WI38 (cell line): ENCODE measurements at regions not wholly inside any gene's neighbourhood (a gene's known extent, or its start where the extent isn't known, plus 50 kb on each side); places are given as distances from the start of the nearest gene placed in this dataset.

Experiments used
- H3K4me3 ChIP-seq: 2 replicates; pipeline ENCODE4 v1.5.1; 2011; ENCODE audit warnings: low read depth, mild to moderate bottlenecking, control low read depth, low read length
- TF ChIP-seq, protein P1 (sequence below): IDR thresholded peaks from 2 replicates; pipeline ENCODE4 v1.5.1; 2012; ENCODE audit warnings: low read depth, mild to moderate bottlenecking, control low read depth, low read length

DNA sequence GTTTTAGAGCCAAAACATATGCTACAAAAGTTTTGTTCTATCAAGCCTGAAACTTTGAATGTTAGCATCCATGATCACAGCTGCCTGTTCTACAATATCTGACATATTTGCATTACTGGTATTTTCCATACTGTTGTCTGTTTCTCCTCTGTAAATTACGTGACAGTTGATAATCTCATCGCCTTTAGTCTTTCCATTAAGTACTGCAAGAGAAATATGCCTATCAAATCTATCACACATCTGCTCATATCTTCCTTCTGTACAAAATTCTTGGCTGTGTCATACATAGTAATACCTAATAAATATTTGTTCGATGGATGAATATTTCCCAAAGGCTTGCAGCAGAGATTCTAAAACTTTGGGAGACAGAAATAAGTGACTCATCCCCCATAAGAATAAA, 717.3 kb downstream of the OTOL1 start:
- H3K4me3 ChIP-seq, result no peak overlapping the region
- TF ChIP-seq, protein P1, sequence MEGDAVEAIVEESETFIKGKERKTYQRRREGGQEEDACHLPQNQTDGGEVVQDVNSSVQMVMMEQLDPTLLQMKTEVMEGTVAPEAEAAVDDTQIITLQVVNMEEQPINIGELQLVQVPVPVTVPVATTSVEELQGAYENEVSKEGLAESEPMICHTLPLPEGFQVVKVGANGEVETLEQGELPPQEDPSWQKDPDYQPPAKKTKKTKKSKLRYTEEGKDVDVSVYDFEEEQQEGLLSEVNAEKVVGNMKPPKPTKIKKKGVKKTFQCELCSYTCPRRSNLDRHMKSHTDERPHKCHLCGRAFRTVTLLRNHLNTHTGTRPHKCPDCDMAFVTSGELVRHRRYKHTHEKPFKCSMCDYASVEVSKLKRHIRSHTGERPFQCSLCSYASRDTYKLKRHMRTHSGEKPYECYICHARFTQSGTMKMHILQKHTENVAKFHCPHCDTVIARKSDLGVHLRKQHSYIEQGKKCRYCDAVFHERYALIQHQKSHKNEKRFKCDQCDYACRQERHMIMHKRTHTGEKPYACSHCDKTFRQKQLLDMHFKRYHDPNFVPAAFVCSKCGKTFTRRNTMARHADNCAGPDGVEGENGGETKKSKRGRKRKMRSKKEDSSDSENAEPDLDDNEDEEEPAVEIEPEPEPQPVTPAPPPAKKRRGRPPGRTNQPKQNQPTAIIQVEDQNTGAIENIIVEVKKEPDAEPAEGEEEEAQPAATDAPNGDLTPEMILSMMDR, result no peak

DNA sequence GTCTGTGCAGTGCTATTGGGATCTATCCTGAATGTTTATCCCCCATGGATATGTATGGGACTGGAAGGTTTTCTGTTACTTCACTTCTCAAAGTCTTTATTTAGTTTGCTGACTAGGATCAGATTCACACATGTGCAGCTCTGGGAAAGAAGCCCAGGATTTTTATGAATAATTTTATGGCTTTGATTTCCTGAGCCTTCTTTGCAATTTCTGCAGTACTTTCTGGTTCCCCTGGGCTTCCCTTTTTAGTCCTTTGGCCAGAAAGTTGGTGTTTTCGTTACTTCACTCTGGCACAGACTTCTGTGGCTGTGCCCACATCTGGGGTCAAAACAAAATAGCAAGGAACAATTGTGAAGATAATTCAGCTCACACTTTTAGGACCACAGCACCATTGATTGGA, 721.0 kb downstream of the OTOL1 start:
- no peak overlapping the region for H3K4me3 ChIP-seq
- TF ChIP-seq, protein P1, result no peak

DNA sequence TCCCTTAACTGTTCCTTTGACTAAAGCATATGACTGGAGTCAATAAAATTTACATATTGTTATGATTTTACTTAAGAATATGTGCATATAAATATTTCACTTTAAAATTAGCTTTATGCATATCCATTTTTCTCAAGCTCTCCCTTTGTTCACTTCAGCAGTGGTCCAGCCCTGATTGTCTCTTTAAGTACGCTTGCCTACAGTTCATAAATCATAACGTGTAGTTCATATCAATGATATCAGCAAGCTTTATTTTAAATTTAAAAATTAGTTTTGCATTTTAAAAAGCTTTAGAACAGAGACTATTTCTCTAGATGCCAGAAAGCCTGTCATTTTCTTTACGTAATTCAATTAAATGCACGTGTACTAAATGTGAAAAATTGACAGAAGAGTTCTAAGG, 721.9 kb downstream of the OTOL1 start:
- no peak overlapping the region for H3K4me3 ChIP-seq
- TF ChIP-seq, protein P1, result no peak

DNA sequence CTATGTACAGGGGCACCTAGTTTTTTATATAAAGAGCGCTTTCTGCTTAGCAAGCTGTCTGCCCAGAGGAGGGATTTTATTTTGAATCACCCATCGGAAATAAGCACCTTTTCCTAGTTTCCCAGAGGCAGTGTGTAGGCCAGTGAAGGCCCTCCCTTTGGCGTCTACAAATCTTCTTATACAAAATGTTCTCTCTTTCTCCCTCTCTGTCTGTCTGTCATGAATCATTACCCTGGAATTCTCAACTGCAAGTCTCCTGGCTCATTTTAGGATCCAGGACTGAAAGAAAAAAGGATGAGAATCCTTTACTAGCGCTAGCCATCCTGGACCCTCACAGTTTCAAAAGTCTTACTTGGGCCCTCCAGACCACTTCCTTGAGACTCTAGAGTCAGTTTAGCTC, 728.1 kb downstream of the OTOL1 start:
- TF ChIP-seq, protein P1, result no peak

DNA sequence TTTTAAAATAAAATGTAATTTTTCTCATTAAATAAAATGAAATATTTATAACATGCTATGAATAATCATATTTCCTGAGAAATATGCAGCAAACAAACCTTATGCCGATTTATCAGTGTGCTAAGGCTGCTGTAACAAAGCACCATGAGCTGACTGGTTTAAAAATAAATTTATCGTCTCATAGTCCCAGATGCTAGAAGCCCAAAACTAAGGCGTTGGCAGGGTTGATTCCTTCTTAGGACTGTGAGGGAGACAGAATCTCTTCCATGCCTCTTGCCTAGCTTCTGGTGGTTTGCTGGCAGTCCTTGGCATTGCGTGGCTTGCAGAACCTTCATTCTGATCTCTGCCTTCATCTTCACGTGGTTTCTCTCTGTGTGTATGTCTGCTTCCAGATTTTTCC, 740.3 kb downstream of the OTOL1 start:
- TF ChIP-seq, protein P1, result no peak
- H3K4me3 ChIP-seq, result no peak overlapping the region

More for the DNA sequence above, 728.1 kb downstream of the OTOL1 start:
- H3K4me3 ChIP-seq, result no peak overlapping the region

DNA sequence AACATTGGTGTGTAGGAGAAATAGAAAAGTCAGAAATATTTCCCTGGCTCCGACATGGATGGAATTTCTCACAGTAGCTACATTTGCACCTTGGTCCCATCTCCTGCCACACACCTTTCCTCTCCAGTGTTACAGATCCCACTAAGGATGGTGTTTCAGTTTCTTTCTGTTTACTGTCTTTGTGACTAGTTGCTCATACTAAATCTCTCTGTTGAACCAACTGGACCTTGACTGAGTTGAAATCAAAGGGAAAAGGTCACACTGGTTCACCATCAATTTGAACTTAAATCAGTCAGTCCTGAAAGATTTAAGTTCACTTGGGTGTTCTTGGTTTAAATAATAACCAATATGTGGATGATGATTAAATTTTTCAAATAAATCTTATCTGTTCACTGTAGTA, 754.2 kb downstream of the OTOL1 start:
- no peak overlapping the region for H3K4me3 ChIP-seq
- TF ChIP-seq, protein P1, result no peak

DNA sequence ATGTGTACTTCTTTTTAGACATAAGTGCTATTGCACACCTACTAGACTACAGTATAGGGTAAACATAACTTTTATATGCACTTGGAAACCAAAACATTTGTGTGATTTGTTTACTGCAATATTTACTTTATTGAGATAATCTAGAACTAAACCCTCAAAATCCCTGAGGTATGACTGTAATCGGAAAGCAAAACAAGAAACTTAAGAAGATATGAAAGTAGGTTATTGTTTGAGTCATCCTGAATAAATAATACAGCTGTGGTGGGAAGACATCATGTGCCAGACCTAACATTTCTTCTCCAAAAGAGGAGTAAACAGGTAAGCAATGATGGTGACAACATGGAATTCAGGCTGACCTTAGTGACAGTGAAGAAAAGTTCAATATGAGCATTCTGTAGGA, 765.5 kb downstream of the OTOL1 start:
- TF ChIP-seq, protein P1, result no peak
- H3K4me3 ChIP-seq, result no peak overlapping the region
